Mesenchymal stem cell (in vitro differentiated cells and primary cell): ENCODE measurements at regions not wholly inside any gene's neighbourhood (a gene's known extent, or its start where the extent isn't known, plus 50 kb on each side); places are given as distances from the start of the nearest gene placed in this dataset.
"Not testable (repeated sequence)": the region's sequence is repeated elsewhere in the genome, so short reads cannot be mapped to it uniquely, and the experiment has no call there.

Source experiments
- DNase-seq: peaks from one replicate; pipeline ENCODE4 v3.0.0-alpha.2; 2013
- H2AFZ ChIP-seq: one replicate; pipeline ENCODE4 v1.6.1; 2013; ENCODE audit warnings: low read depth, mild to moderate bottlenecking, control low read depth, inconsistent platforms, low read length, moderate library complexity
- H2AK5ac ChIP-seq: 2 replicates; pipeline ENCODE4 v1.6.1; 2013; ENCODE audit warnings: low read length, moderate library complexity, mild to moderate bottlenecking, inconsistent platforms; ENCODE audit not compliant: severe bottlenecking
- H2BK120ac ChIP-seq: one replicate; pipeline ENCODE4 v1.6.1; 2013; ENCODE audit warnings: low read depth, mild to moderate bottlenecking, inconsistent platforms, low read length, moderate library complexity
- H2BK12ac ChIP-seq, 2 experiments: one replicate each; pipeline ENCODE4 v1.6.1; 2013; ENCODE audit warnings: inconsistent platforms in 2 of 2, low read length in 2 of 2, mild to moderate bottlenecking in 2 of 2, moderate library complexity in 2 of 2, control low read depth in 1 of 2
- H2BK15ac ChIP-seq: one replicate; pipeline ENCODE4 v1.6.1; 2013; ENCODE audit warnings: mild to moderate bottlenecking, low read depth, inconsistent platforms; ENCODE audit not compliant: poor library complexity, severe bottlenecking
- H2BK5ac ChIP-seq: 2 replicates; pipeline ENCODE4 v1.6.1; 2013; ENCODE audit warnings: low read depth, mild to moderate bottlenecking, low read length, control low read depth, inconsistent platforms; ENCODE audit not compliant: poor library complexity, severe bottlenecking
- H3K14ac ChIP-seq, 2 experiments: one replicate each; pipeline ENCODE4 v1.6.1; 2013; ENCODE audit warnings: inconsistent platforms in 2 of 2, low read length in 2 of 2, control low read depth in 1 of 2, mild to moderate bottlenecking in 1 of 2, moderate library complexity in 1 of 2
- H3K18ac ChIP-seq, 2 experiments: one replicate each; pipeline ENCODE4 v1.6.1; 2013; ENCODE audit warnings: inconsistent platforms in 2 of 2, low read length in 2 of 2, control low read depth in 1 of 2, low read depth in 1 of 2, mild to moderate bottlenecking in 1 of 2
- H3K23ac ChIP-seq, 2 experiments: one replicate each; pipeline ENCODE4 v1.6.1; 2013; ENCODE audit warnings: inconsistent platforms in 2 of 2, low read length in 2 of 2, mild to moderate bottlenecking in 2 of 2, moderate library complexity in 2 of 2, control low read depth in 1 of 2
- H3K27ac ChIP-seq: 2 replicates; pipeline ENCODE4 v1.5.1; 2013; ENCODE audit warnings: mild to moderate bottlenecking, moderate library complexity, low read length, control low read depth, inconsistent platforms; ENCODE audit not compliant: poor library complexity, severe bottlenecking
- H3K27me3 ChIP-seq, 2 experiments: 2 replicates each; pipeline versions ENCODE4 v1.6.1 to v1.7.0; 2013; ENCODE audit warnings: low read length in 2 of 2, mild to moderate bottlenecking in 2 of 2, moderate library complexity in 2 of 2, control low read depth in 1 of 2, inconsistent platforms in 1 of 2; ENCODE audit not compliant: control insufficient read depth in 1 of 2, insufficient read depth in 1 of 2
- H3K36me3 ChIP-seq, 2 experiments: 2 replicates each; pipeline versions ENCODE4 v1.6.1 to v1.7.0; 2013; ENCODE audit warnings: low read length in 2 of 2, control low read depth in 1 of 2, inconsistent platforms in 1 of 2, low read depth in 1 of 2, mild to moderate bottlenecking in 1 of 2; ENCODE audit not compliant: insufficient read depth in 2 of 2, control insufficient read depth in 1 of 2
- H3K4ac ChIP-seq, 2 experiments: one replicate each; pipeline ENCODE4 v1.6.1; 2013; ENCODE audit warnings: inconsistent platforms in 2 of 2, low read length in 2 of 2, mild to moderate bottlenecking in 2 of 2, moderate library complexity in 2 of 2, control low read depth in 1 of 2, low read depth in 1 of 2
- H3K4me1 ChIP-seq: 2 replicates; pipeline ENCODE4 v1.6.1; 2013; ENCODE audit warnings: low read depth, low read length, control low read depth; ENCODE audit not compliant: control insufficient read depth, insufficient read depth
- H3K4me2 ChIP-seq: 2 replicates; pipeline ENCODE4 v1.6.1; 2013; ENCODE audit warnings: low read length, mild to moderate bottlenecking, inconsistent platforms; ENCODE audit not compliant: poor library complexity, severe bottlenecking
- H3K4me3 ChIP-seq, 2 experiments: 2 replicates each; pipeline versions ENCODE4 v1.5.1 to v1.7.0; 2013; ENCODE audit warnings: low read length in 2 of 2, mild to moderate bottlenecking in 2 of 2, control low read depth in 1 of 2, low read depth in 1 of 2; ENCODE audit not compliant: insufficient read depth in 1 of 2
- H3K79me1 ChIP-seq: replicated peaks from 2 replicates; pipeline ENCODE4 v1.6.1; 2013; ENCODE audit warnings: mild to moderate bottlenecking, control low read depth, low read length, inconsistent platforms; ENCODE audit not compliant: poor library complexity, severe bottlenecking
- H3K9ac ChIP-seq: 2 replicates; pipeline ENCODE4 v1.7.0; 2013; ENCODE audit warnings: mild to moderate bottlenecking, low read length, moderate library complexity
- H3K9me3 ChIP-seq: 2 replicates; pipeline ENCODE4 v1.7.0; 2013; ENCODE audit warnings: mild to moderate bottlenecking, low read length; ENCODE audit not compliant: control insufficient read depth
- H4K8ac ChIP-seq: one replicate; pipeline ENCODE4 v1.6.1; 2013; ENCODE audit warnings: inconsistent platforms, mild to moderate bottlenecking, low read length, moderate library complexity
- H4K91ac ChIP-seq: one replicate; pipeline ENCODE4 v1.6.1; 2013; ENCODE audit warnings: mild to moderate bottlenecking, low read length, inconsistent platforms
- WGBS: methylation state at CpG from one replicate; pipeline ENCODE4 v1.1.7; 2013; ENCODE audit warnings: mixed read lengths; 5-methylcytosine and 5-hydroxymethylcytosine counted together

- Histone ChIP-seq H3K9me3 (no peaks in the 10 kb centered on the region), H3K23ac (no peak overlapping the region), H3K9ac (no peak overlapping the region), H3K4me1 (no peaks in the 10 kb centered on the region), H2AK5ac (no peak overlapping the region), H3K36me3 (no peaks in the 10 kb centered on the region), H3K79me1 (no peaks in the 10 kb centered on the region), H3K27me3 (no peaks in the 10 kb centered on the region), H4K8ac (no peak overlapping the region), H2BK5ac (no peak overlapping the region), H3K4me3 (no peak overlapping the region), H3K4ac (no peak overlapping the region), H4K91ac (no peak overlapping the region), H3K4me2 (no peak overlapping the region), H3K18ac (no peak overlapping the region), H2BK15ac (no peak overlapping the region), H3K27ac (no peak overlapping the region), H2BK12ac (no peak overlapping the region), H3K14ac (no peak overlapping the region), H2BK120ac (no peak overlapping the region), H2AFZ (no peak overlapping the region)
- DNase-seq, result no peak
Observed at GRCh38 chr18:30806823-30807222, 235.7 kb downstream of the DSC3 start.

GRCh38 chr18:30800800-30801199 lies 241.7 kb downstream of the DSC3 start:
- Histone ChIP-seq H3K14ac (no peak overlapping the region), H3K79me1 (no peaks in the 10 kb centered on the region), H3K4me3 (no peak overlapping the region), H3K9me3 (peaks cover 2% of the 10 kb centered on the region), H3K27me3 (no peaks in the 10 kb centered on the region), H3K9ac (no peak overlapping the region), H2BK15ac (no peak overlapping the region), H3K4me1 (no peaks in the 10 kb centered on the region), H4K91ac (no peak overlapping the region), H3K4ac (no peak overlapping the region), H2BK120ac (no peak overlapping the region), H2BK12ac (no peak overlapping the region), H2BK5ac (no peak overlapping the region), H3K18ac (no peak overlapping the region), H2AFZ (no peak overlapping the region), H3K36me3 (no peaks in the 10 kb centered on the region), H3K27ac (no peak overlapping the region), H2AK5ac (no peak overlapping the region), H3K23ac (no peak overlapping the region), H3K4me2 (no peak overlapping the region), H4K8ac (no peak overlapping the region)
- DNase-seq, result no peak
- WGBS, result no CpG with 5 or more reads among the region's 1 CpG

GRCh38 chr18:30792051-30792450 lies 250.5 kb downstream of the DSC3 start:
- H4K8ac ChIP-seq, result no peak overlapping the region
- H2BK120ac ChIP-seq, result no peak overlapping the region
- no peak overlapping the region for H2BK12ac ChIP-seq

GRCh38 chr18:30788411-30788991 lies 254.0 kb downstream of the DSC3 start:
- H3K23ac ChIP-seq, H2AK5ac ChIP-seq, H3K18ac ChIP-seq, DNase-seq, H3K36me3 ChIP-seq, H3K79me1 ChIP-seq, H2BK15ac ChIP-seq, H2BK5ac ChIP-seq, H3K4ac ChIP-seq, H3K9ac ChIP-seq, H3K4me1 ChIP-seq, H2BK120ac ChIP-seq, H3K4me2 ChIP-seq, H4K8ac ChIP-seq, H3K14ac ChIP-seq, H4K91ac ChIP-seq, H3K27ac ChIP-seq, H2AFZ ChIP-seq, H3K4me3 ChIP-seq, H3K27me3 ChIP-seq, H3K9me3 ChIP-seq, H2BK12ac ChIP-seq: not testable (repeated sequence)
- 88% methylated on average over 14 of the region's 22 CpGs for WGBS

More at GRCh38 chr18:30792051-30792450, 250.5 kb downstream of the DSC3 start:
- Histone ChIP-seq H3K36me3 (no peaks in the 10 kb centered on the region), H3K27ac (no peak overlapping the region), H3K14ac (no peak overlapping the region), H3K79me1 (no peaks in the 10 kb centered on the region), H3K9me3 (peaks cover 9% of the 10 kb centered on the region), H3K18ac (no peak overlapping the region), H3K9ac (no peak overlapping the region), H2BK15ac (no peak overlapping the region), H3K27me3 (no peaks in the 10 kb centered on the region), H3K4ac (no peak overlapping the region), H2BK5ac (no peak overlapping the region), H3K4me2 (no peak overlapping the region), H2AK5ac (no peak overlapping the region), H3K23ac (no peak overlapping the region), H3K4me3 (no peak overlapping the region), H3K4me1 (no peaks in the 10 kb centered on the region), H4K91ac (no peak overlapping the region), H2AFZ (no peak overlapping the region)
- DNase-seq, result no peak
- 87% methylated on average over 5 of the region's 7 CpGs for WGBS
